IPS-20b (cell line): ENCODE measurements at regions not wholly inside any gene's neighbourhood (a gene's known extent, or its start where the extent isn't known, plus 50 kb on each side); places are given as distances from the start of the nearest gene placed in this dataset.
"Not testable (repeated sequence)": the region's sequence is repeated elsewhere in the genome, so short reads cannot be mapped to it uniquely, and the experiment has no call there.

Experiments used
- H3K27ac ChIP-seq: one replicate; pipeline ENCODE4 v1.5.1; 2013; ENCODE audit warnings: low read length
- H3K27me3 ChIP-seq: 2 replicates; pipeline ENCODE4 v1.6.1; 2013; ENCODE audit warnings: mild to moderate bottlenecking, low read length, inconsistent platforms; ENCODE audit not compliant: insufficient read depth
- H3K36me3 ChIP-seq: 2 replicates; pipeline ENCODE4 v1.6.1; 2013; ENCODE audit warnings: low read depth, mild to moderate bottlenecking, inconsistent platforms, low read length, moderate library complexity; ENCODE audit not compliant: insufficient read depth
- H3K4me1 ChIP-seq: 2 replicates; pipeline ENCODE4 v1.6.1; 2013; ENCODE audit warnings: mild to moderate bottlenecking, control low read depth, inconsistent platforms, low read length, moderate library complexity; ENCODE audit not compliant: insufficient read depth
- H3K4me3 ChIP-seq: 2 replicates; pipeline ENCODE4 v1.5.1; 2013; ENCODE audit warnings: mild to moderate bottlenecking, low read length, inconsistent platforms
- H3K9ac ChIP-seq: 2 replicates; pipeline ENCODE4 v1.6.1; 2013; ENCODE audit warnings: low read depth, mild to moderate bottlenecking, inconsistent platforms, low read length, moderate library complexity
- H3K9me3 ChIP-seq: 2 replicates; pipeline ENCODE4 v1.6.1; 2013; ENCODE audit warnings: mild to moderate bottlenecking, low read depth, low read length, inconsistent platforms; ENCODE audit not compliant: insufficient read depth

DNA sequence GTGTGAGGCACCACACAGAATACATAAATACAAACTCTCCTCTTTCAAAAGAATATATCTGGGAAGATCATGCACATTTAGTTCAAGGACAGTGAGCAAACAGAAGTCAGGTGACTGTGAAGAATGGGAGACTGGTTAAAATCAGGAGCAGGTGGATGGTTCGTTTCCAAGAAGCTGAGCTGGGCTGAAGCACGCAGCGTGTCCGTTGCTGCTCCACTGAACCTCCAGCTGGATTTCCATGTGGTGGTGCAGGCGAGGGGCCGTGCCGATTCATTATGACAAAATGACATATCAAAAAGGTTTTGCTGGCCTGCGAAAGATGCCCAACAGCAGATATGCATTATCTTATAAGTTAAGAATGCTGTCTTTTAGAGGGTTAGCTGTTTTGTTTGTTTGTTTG, 66.0 kb downstream of the OLIG1 start:
- H3K9ac ChIP-seq = no peak overlapping the region
- no peak overlapping the region for H3K4me3 ChIP-seq
- H3K4me1 ChIP-seq = peaks cover 9% of the 10 kb centered on the region; the same call in 1 of the 2 replicates
- no peaks in the 10 kb centered on the region for H3K9me3 ChIP-seq
- no peaks in the 10 kb centered on the region; the same call in 1 of the 2 replicates for H3K27me3 ChIP-seq
- H3K36me3 ChIP-seq = no peaks in the 10 kb centered on the region
- no peak overlapping the region for H3K27ac ChIP-seq

DNA sequence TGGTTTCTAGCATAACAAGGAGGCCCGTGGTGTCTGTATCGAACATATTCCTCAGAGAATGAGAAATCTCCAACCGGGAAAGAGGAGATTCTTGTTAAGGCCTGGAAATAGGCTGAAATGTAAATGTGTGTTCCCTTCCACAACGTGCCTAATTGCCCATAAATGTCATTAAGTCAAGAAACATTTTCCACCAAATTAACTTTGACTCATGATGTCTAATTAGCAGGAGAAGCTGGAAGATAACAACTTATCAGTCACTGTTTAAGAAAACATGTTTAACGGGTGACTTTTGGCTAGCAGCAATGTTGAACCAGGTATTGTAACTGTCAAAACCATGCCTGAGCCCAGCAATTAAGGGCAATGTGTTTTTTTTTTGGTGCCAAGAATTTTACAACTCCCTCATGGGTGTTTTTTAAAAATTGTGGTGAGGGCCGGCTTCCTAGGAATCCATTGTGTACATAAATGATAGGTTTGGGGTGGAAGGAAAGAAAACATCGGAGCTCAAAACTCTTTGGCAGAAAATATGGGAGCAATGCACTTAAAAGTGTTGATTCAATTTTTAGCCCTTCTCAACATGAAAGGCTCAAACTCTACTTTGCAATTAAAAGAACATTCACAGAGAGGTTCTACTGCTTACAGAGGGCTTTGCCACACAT, 67.0 kb downstream of the OLIG1 start:
- no peak overlapping the region for H3K9ac ChIP-seq
- no peak overlapping the region for H3K4me3 ChIP-seq
- H3K9me3 ChIP-seq = no peaks in the 10 kb centered on the region
- H3K4me1 ChIP-seq = peaks cover 9% of the 10 kb centered on the region; the same call in 1 of the 2 replicates
- no peak overlapping the region for H3K27ac ChIP-seq
- no peaks in the 10 kb centered on the region for H3K36me3 ChIP-seq
- H3K27me3 ChIP-seq = no peaks in the 10 kb centered on the region; the same call in 1 of the 2 replicates

DNA sequence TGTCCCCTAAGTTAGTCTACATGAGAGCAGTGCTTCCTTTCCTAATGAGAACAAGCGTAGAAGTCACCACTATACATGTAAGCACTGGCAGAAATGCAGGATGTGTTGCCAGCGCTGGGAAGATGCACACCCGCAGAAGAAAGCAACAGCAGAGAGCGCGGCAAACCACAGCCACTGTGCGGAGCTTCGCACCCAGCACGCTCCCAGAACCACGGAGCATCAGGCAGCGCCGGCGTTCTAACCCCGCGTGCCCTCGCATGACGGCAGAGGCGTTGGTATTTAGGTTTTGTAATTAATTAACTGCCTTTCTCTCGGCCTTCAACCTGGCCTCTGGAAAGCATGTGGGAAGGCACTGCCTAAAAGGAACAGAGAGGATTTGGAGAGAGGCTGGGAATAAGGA, 69.1 kb downstream of the OLIG1 start:
- no peak overlapping the region for H3K27ac ChIP-seq
- H3K9me3 ChIP-seq = no peaks in the 10 kb centered on the region
- peaks cover 4% of the 10 kb centered on the region; the same call in 1 of the 2 replicates for H3K4me1 ChIP-seq
- no peak overlapping the region for H3K4me3 ChIP-seq
- no peak overlapping the region for H3K9ac ChIP-seq
- H3K27me3 ChIP-seq = no peaks in the 10 kb centered on the region; the same call in 1 of the 2 replicates
- no peaks in the 10 kb centered on the region for H3K36me3 ChIP-seq

DNA sequence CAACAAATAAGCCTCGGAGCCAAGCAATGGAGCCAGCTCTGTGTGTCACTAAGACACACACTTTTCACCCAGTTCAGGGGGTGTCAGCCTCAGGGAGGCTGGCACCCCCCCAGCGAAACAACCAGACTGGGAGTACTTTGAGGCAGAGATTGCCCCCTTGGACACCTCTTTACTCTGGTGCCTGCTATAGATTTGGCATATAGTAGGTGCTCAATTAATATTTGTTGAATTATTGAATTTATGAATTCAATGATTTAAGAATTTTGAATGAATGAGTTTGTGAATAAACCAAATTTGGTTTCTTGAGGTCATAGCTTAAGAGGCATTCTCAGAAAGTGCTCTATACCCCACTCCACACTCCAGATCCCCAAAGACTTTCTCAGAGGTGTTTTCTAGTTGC, 70.3 kb downstream of the OLIG1 start:
- H3K9ac ChIP-seq = no peak overlapping the region
- no peaks in the 10 kb centered on the region for H3K36me3 ChIP-seq
- H3K4me1 ChIP-seq = no peaks in the 10 kb centered on the region; the same call in 1 of the 2 replicates
- H3K27ac ChIP-seq = no peak overlapping the region
- no peaks in the 10 kb centered on the region for H3K9me3 ChIP-seq
- H3K4me3 ChIP-seq = no peak overlapping the region
- H3K27me3 ChIP-seq = no peaks in the 10 kb centered on the region; the same call in 1 of the 2 replicates

DNA sequence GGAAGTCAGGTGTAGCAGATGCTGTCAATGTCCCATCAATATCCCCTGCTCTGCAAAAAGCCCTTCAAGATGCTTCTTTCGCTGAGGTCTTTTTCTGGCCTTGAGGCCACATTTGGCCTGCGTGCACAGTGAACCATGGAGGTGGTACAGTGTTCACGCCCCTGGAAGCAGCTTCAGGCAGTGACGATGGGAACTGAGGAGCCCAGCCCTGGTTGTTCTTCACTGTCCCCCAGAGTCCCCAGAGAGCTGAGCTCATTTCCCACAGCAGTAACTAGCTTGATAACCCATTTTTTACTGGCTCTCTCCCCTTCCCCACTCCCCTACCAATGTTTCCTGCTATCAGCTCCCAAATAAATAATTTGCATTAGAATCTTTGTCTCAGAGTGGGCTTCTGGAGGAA, 76.5 kb downstream of the OLIG1 start:
- Histone ChIP-seq H3K9ac (no peak overlapping the region), H3K27me3 (no peaks in the 10 kb centered on the region; the same call in 1 of the 2 replicates), H3K4me1 (peaks cover 8% of the 10 kb centered on the region; the same call in 1 of the 2 replicates), H3K36me3 (no peaks in the 10 kb centered on the region), H3K4me3 (no peak overlapping the region), H3K27ac (no peak overlapping the region), H3K9me3 (no peaks in the 10 kb centered on the region)

DNA sequence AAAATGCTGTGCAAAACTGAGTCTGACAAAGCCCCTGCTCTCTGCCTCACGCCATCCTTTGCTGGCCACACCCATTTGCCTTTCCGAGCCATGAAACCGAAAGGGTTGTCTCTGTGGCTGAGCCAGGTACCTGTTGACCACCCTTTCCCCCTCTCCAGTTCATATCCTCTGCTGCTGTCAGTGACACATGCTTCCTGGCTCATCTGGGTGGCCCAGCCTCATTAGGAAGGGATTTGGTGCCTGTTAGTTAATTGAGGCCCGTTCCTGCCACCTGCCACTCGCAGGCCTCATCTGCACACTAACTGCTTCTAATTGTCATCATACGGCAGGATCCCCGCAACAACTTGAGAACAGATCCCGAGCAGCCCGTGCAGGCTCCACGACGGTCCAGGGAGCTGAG, 79.2 kb downstream of the OLIG1 start:
- Histone ChIP-seq H3K27me3 (peaks cover 5% of the 10 kb centered on the region; the same call in 1 of the 2 replicates), H3K4me1 (peaks cover 8% of the 10 kb centered on the region; the same call in 1 of the 2 replicates), H3K9ac (no peak overlapping the region), H3K36me3 (no peaks in the 10 kb centered on the region), H3K9me3 (no peaks in the 10 kb centered on the region), H3K4me3 (no peak overlapping the region), H3K27ac (no peak overlapping the region)

DNA sequence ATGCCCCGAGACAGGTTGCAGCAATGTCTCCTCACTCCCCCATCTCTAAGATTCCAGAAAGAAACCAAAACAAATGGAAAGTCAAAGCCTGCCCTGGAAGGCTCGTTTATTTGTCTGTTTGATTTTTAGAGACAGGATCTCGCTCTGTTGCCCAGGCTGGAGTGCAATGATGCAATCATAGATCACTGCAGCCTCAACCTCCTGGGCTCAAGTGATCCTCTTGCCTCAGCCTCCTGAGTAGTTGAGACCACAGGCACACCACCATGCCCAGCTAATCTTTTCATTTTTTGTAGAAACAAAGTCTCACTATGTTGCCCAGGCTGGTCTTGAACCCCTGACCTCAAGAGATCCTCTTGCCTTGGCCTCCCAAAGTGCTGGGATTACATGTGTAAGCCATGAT, 78.8 kb upstream of the IFNAR2 start:
- H3K4me3 ChIP-seq, H3K9ac ChIP-seq, H3K9me3 ChIP-seq, H3K4me1 ChIP-seq, H3K27ac ChIP-seq, H3K36me3 ChIP-seq, H3K27me3 ChIP-seq: not testable (repeated sequence)

DNA sequence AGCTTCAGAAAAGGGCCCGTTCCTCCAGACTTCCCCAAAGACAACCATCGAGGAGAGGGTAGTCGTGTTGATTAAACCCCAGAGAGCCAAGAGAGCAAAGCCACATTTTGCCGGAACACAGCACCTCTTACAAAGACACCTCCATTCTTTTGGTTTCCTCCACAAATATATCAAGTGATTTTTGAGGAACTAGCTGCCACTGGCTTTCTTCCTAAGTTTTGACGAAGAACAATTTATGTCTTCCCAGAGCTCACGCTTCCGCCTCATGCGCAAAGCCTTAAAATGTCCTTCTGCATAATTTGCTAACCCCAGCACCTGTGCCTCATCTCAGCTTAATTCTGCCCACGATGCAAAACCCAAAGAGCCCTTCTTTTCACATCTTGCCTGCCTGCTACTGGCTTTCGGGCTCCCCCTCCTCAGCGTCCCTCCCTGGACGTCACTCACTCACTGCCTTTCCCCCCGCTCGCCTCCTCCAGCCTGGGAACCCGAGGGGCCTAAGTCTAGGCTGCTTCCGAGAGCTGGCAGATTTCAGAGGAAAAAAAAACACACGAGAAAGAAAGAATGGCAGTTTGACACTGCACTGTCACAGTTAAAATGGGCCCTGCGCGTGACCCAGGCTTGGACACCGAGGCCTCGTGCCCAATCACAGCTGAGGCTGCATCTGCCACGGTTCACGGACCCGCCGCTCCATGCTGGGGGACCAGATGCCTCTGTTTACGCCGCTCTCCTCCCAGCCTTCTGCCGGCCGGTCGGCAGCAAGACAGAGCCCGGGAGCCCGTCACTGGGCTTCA, 77.6 kb upstream of the IFNAR2 start:
- peaks cover 5% of the 10 kb centered on the region; the same call in 1 of the 2 replicates for H3K27me3 ChIP-seq
- H3K36me3 ChIP-seq = no peaks in the 10 kb centered on the region
- H3K27ac ChIP-seq = no peak overlapping the region
- no peak overlapping the region for H3K4me3 ChIP-seq
- H3K4me1 ChIP-seq = peaks cover 3% of the 10 kb centered on the region; the same call in 1 of the 2 replicates
- no peak overlapping the region for H3K9ac ChIP-seq
- no peaks in the 10 kb centered on the region for H3K9me3 ChIP-seq

DNA sequence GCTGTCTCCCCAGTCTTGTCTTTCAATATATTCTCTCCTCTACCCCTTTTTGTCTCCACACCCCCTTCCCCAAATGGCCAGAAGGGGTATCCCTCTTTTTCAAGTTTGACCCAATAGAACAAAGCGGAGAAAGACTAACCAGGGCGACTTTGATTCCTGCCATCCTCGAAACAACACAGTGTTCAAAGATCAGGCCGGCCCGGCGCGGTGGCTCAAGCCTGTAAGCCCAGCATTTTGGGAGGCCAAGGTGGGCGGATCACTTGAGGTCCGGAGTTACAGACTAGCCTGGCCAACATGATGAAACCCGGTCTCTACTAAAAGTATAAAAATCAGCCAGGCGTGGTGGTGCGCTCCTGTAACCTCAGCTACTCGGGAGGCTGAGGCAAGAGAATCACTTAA, 77.0 kb upstream of the IFNAR2 start:
- no peak overlapping the region for H3K4me3 ChIP-seq
- no peak overlapping the region for H3K9ac ChIP-seq
- peaks cover 5% of the 10 kb centered on the region; the same call in 1 of the 2 replicates for H3K27me3 ChIP-seq
- H3K9me3 ChIP-seq = no peaks in the 10 kb centered on the region
- H3K36me3 ChIP-seq = no peaks in the 10 kb centered on the region
- peaks cover 3% of the 10 kb centered on the region; the same call in 1 of the 2 replicates for H3K4me1 ChIP-seq
- H3K27ac ChIP-seq = no peak overlapping the region

DNA sequence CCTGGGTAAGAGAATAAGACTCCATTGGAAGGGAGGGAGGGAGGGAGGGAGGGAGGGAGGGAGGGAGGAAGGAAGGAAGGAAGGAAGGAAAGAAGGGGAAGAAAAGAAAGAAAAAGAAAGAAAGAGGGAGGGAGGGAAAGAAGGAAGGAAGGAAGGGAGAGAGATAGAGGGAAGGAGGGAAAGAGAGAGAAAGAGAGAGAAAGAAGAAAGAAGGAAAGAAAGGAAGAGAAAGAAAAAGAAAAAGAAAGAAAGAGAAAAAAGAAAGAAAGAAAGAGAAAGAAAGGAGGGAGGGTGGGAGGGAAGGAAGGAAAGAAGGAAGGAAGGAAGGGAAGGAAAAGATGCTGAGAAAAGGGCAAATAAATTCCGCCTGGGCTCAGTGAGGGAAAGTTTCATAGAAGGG, 74.7 kb upstream of the IFNAR2 start:
- Histone ChIP-seq H3K27me3 (peaks cover 5% of the 10 kb centered on the region; the same call in 1 of the 2 replicates), H3K9me3 (no peaks in the 10 kb centered on the region), H3K4me3 (no peak overlapping the region), H3K4me1 (no peaks in the 10 kb centered on the region), H3K27ac (no peak overlapping the region), H3K36me3 (no peaks in the 10 kb centered on the region), H3K9ac (no peak overlapping the region)

DNA sequence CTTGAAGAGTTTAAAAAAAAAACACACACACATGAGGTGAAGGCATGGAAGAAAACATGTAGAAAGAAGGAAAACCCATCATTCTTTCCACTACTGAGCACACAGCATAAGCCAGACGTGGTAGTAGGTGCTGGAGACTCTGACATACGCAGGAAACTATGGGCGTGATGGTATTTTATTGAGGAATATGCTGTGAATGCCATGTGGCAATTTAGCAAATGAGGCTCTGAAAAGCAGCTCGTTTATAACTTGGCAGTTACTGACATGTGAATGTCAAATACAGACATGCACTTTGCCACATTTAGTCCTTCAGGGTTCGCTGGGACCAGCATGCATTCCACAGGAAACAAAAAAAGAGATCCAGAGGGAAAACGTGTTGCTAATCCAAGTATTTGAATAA, 74.3 kb upstream of the IFNAR2 start:
- Histone ChIP-seq H3K4me1 (no peaks in the 10 kb centered on the region), H3K4me3 (no peak overlapping the region), H3K9me3 (no peaks in the 10 kb centered on the region), H3K9ac (no peak overlapping the region), H3K27me3 (peaks cover 5% of the 10 kb centered on the region; the same call in 1 of the 2 replicates), H3K27ac (no peak overlapping the region), H3K36me3 (no peaks in the 10 kb centered on the region)

DNA sequence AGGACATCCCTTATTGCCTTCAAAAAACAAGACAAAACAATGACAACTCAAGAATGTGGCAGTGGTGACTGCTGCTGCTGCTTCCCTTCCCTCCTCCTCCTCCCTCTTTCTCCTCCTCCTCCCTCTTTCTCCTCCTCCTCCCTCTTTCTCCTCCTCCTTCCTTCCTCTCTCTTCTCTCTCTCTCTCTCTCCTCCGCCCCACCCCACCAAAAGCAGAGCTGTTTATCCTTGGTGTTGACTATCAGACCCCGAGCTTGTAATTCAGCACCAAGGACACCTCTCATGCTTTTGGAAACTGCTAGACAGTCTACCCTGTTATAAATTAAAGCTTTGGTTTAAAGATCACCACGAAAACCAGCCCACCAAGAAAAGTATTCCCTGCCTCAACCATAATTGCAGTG, 72.4 kb upstream of the IFNAR2 start:
- Histone ChIP-seq H3K27ac (no peak overlapping the region), H3K4me3 (no peak overlapping the region), H3K4me1 (no peaks in the 10 kb centered on the region; the same call in 1 of the 2 replicates), H3K27me3 (no peaks in the 10 kb centered on the region; the same call in 1 of the 2 replicates), H3K36me3 (no peaks in the 10 kb centered on the region), H3K9me3 (no peaks in the 10 kb centered on the region), H3K9ac (no peak overlapping the region)
